GM10266 (cell line): ENCODE measurements at regions not wholly inside any gene's neighbourhood (a gene's known extent, or its start where the extent isn't known, plus 50 kb on each side); places are given as distances from the start of the nearest gene placed in this dataset.

ENCODE experiments used
- DNase-seq: peaks from one replicate; pipeline ENCODE4 v3.0.0; 2012; ENCODE audit errors: extremely low spot score
- CTCF ChIP-seq: IDR thresholded peaks from 2 replicates; pipeline ENCODE4 v1.5.1; 2012; ENCODE audit warnings: mild to moderate bottlenecking, low read depth; ENCODE audit not compliant: control insufficient read depth, insufficient read depth; ENCODE audit errors: missing control alignments

GRCh38 chr9:86589273-86589672, 235.1 kb upstream of the TUT7 start:
- no peak for DNase-seq
- no peak for TF ChIP-seq CTCF

GRCh38 chr9:86586144-86586494, 231.9 kb upstream of the TUT7 start:
- DNase-seq, result no peak

DNA sequence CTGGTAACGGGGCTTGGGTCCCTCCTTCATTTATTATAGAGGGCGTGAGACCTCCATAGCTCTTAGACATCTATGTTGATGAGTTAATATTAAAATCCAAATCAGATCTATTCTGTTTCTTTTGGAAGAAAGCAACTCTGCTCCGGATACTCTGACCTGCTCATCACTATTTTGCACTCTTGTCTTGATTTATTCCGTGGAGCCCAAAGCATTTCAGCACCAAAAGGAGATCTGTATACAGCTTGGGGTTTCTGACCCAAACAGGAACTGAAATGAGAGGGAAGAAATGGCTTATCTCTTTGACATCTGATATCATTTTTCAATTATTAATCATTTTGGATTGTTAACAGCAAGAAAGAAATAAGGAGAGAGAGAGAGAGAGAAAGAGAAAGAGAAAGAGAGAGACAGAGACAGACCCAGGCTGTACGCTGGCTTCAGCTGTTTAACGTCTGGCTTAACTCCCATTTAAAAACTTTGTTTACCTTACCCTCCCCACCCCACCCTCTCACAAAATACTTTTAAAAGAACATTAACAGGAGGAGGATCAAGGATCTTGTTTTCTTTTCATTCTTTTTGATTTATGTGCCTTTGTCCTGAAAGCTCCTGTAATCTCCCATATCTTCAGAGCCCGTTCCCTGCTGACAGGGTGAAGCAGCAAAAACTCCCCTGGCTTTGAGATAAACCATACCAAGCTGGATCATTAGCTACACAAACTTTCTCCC, 231.4 kb upstream of the TUT7 start:
- no peak for DNase-seq

More at GRCh38 chr9:86586144-86586494, 231.9 kb upstream of the TUT7 start:
- TF ChIP-seq CTCF, result no peak

GRCh38 chr9:86580688-86581087, 226.5 kb upstream of the TUT7 start:
- no peak for TF ChIP-seq CTCF
- DNase-seq, result no peak

More for the DNA sequence above, 231.4 kb upstream of the TUT7 start:
- no peak for TF ChIP-seq CTCF

DNA sequence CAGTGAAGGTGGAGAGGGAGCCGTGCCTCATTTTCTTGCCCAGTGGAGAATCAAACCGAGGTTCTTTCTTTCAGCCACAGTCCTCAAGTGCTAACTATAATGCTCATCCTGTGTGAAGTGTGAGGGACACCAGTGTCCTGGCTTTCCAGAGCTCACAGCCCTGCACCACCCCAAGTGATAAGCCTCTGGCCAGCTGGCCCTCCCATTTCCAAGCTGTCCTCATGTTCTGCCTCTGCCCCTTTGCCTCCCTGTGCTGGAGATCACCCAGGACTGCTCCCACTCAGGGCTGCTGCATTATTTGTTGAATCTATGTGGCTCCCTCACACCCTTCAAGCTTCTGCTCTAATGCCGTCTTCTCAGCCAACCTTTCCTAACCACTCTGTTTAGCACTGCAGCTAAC, 224.5 kb upstream of the TUT7 start:
- TF ChIP-seq CTCF, result no peak
- DNase-seq, result no peak

GRCh38 chr9:86577420-86578333, 223.5 kb upstream of the TUT7 start:
- no peak for DNase-seq
- TF ChIP-seq CTCF, result no peak
